ENCODE measurements at regions not wholly inside any gene's neighbourhood (a gene's known extent, or its start where the extent isn't known, plus 50 kb on each side); places are given as distances from the start of the nearest gene placed in this dataset.

DNA sequence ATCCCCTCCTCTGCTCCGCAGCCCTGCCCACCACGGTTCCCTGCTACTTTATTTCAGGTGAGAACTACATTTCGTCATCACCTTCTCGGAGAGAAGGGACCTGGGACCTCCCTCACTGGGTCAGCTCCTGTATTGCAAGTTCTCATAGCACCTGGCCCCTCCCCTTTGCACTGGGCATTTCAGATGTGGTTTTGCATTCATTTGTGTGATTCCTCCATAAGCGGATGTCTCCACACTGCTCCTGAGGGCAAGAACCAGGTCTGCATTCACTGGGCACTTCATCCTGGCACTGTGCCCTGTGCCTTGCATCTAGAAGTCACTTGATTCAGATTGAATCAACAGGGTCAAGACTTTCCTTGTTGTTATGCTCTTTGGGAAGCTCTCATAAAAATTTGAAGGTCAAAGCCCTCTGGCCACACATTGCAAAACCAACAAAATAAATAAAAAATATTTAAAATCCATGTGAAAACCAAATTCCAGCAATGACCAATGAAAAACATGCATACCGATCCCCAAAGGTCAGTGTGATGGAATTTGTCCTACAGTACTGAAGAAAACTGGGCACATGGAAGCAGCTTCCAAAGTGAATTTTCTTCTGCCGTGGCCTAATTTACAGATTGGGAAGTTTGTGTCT lies 89.1 kb upstream of the F13A1 start:
- Histone ChIP-seq H3K4me1 (ENCODE audit: control insufficient read depth, insufficient read depth, low read length) (no peaks in the 10 kb centered on the region), H3K4me3 (ENCODE audit: low read depth in 2 of 2, low read length in 2 of 2) (no peak overlapping the region), H3K27me3 (ENCODE audit: control insufficient read depth, insufficient read depth, low read length) (no peaks in the 10 kb centered on the region), H3K27ac (ENCODE audit: low read length) (no peak overlapping the region), H3K9me3 (ENCODE audit: control insufficient read depth, insufficient read depth, low read depth, low read length) (no peaks in the 10 kb centered on the region), H3K36me3 (ENCODE audit: control insufficient read depth, insufficient read depth, low read length) (no peaks in the 10 kb centered on the region)
- no TSS peak for BruUV-seq (replicated peaks)
- in situ Hi-C loops (cut with HindIII; ENCODE audit: low pct_unique_long_range_greater_than_20kb, low sequenced_read_pairs), result no loop called here
- DNase-seq (ENCODE audit: low read depth, low spot score) (no peak), ATAC-seq (no peak)
- ChIA-PET POLR2A (no interaction called here), CTCF (no interaction called here)
- no peak for TF ChIP-seq SIN3A (IDR thresholded peaks at IDR 0.05; ENCODE audit: borderline replicate concordance, insufficient read depth, low read depth, low read length)
- TF ChIP-seq TCF7L2 (IDR thresholded peaks at IDR 0.05; ENCODE audit: low read depth, low read length), result no peak
- TF ChIP-seq, protein P1, sequence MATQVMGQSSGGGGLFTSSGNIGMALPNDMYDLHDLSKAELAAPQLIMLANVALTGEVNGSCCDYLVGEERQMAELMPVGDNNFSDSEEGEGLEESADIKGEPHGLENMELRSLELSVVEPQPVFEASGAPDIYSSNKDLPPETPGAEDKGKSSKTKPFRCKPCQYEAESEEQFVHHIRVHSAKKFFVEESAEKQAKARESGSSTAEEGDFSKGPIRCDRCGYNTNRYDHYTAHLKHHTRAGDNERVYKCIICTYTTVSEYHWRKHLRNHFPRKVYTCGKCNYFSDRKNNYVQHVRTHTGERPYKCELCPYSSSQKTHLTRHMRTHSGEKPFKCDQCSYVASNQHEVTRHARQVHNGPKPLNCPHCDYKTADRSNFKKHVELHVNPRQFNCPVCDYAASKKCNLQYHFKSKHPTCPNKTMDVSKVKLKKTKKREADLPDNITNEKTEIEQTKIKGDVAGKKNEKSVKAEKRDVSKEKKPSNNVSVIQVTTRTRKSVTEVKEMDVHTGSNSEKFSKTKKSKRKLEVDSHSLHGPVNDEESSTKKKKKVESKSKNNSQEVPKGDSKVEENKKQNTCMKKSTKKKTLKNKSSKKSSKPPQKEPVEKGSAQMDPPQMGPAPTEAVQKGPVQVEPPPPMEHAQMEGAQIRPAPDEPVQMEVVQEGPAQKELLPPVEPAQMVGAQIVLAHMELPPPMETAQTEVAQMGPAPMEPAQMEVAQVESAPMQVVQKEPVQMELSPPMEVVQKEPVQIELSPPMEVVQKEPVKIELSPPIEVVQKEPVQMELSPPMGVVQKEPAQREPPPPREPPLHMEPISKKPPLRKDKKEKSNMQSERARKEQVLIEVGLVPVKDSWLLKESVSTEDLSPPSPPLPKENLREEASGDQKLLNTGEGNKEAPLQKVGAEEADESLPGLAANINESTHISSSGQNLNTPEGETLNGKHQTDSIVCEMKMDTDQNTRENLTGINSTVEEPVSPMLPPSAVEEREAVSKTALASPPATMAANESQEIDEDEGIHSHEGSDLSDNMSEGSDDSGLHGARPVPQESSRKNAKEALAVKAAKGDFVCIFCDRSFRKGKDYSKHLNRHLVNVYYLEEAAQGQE (IDR thresholded peaks at IDR 0.05; ENCODE audit: insufficient read depth in 1 of 2, low read depth in 2 of 2, low read length in 1 of 2), result no peak
- TF ChIP-seq CTCF (IDR thresholded peaks at IDR 0.05), result no peak
- intact Hi-C loops (cut with micrococcal nuclease; ENCODE audit: unreplicated experiment), result no loop called here

DNA sequence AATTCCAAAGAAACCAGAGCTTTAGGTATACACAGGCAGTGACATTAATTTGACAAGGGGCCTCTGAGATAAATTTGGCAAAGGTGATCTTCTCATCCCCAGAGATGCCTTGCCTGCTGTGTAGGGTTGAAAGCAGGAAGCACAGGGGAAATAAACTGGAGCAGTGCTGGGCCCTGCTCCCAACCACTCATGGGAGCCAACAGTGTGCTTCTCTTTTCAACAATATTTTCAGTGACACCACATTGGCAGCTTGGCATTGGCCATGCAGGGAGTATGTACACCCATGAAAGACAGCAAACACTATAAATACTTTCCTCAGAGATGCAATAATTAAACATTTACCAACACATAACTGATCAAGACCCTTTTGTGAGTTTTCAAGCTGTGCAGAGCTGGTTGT lies 90.7 kb upstream of the F13A1 start:
- no peaks in the 10 kb centered on the region for H3K4me1 ChIP-seq (ENCODE audit: control insufficient read depth, insufficient read depth, low read length)
- no peaks in the 10 kb centered on the region for H3K27me3 ChIP-seq (ENCODE audit: control insufficient read depth, insufficient read depth, low read length)
- ChIA-PET POLR2A (no interaction called here), CTCF (interaction anchor here (0.6 kb wide), 1 partner anchor 83 kb away, joined by 9 read pairs; no protein-coding TSS in a partner anchor)
- BruUV-seq (replicated peaks), result no TSS peak
- no peak overlapping the region for H3K27ac ChIP-seq (ENCODE audit: low read length)
- DNase-seq (ENCODE audit: low read depth, low spot score) (no peak), ATAC-seq (no peak)
- H3K9me3 ChIP-seq (ENCODE audit: control insufficient read depth, insufficient read depth, low read depth, low read length), result no peaks in the 10 kb centered on the region
- no peaks in the 10 kb centered on the region for H3K36me3 ChIP-seq (ENCODE audit: control insufficient read depth, insufficient read depth, low read length)
- intact Hi-C loops (cut with micrococcal nuclease; ENCODE audit: unreplicated experiment), result no loop called here
- TF ChIP-seq CTCF (IDR thresholded peaks at IDR 0.05) (no peak), SIN3A (IDR thresholded peaks at IDR 0.05; ENCODE audit: borderline replicate concordance, insufficient read depth, low read depth, low read length) (no peak), TCF7L2 (IDR thresholded peaks at IDR 0.05; ENCODE audit: low read depth, low read length) (no peak), POLR2AphosphoS5 (IDR thresholded peaks at IDR 0.05; ENCODE audit: low read depth, low read length) (no peak)
- TF ChIP-seq, protein P1 (IDR thresholded peaks at IDR 0.05; ENCODE audit: insufficient read depth in 1 of 2, low read depth in 2 of 2, low read length in 1 of 2), result no peak
- H3K4me3 ChIP-seq (ENCODE audit: low read depth in 2 of 2, low read length in 2 of 2), result no peak overlapping the region
- in situ Hi-C loops (cut with HindIII; ENCODE audit: low pct_unique_long_range_greater_than_20kb, low sequenced_read_pairs), result no loop called here
